SK-N-SH treated with all-trans-retinoic acid at 6 μM for 48 hours (cell line): ENCODE measurements at regions not wholly inside any gene's neighbourhood (a gene's known extent, or its start where the extent isn't known, plus 50 kb on each side); places are given as distances from the start of the nearest gene placed in this dataset.

ENCODE experiments used
- ARNTL ChIP-seq: fragments of 450-650 bp; formaldehyde crosslinking; IDR thresholded peaks from 2 replicates; pipeline ENCODE4 v1.5.0; 2020; ENCODE audit warnings: low read depth, mild to moderate bottlenecking, moderate library complexity, borderline replicate concordance
- CREB5 ChIP-seq: fragments of 250-450 bp; sonication (Bioruptor Pico); IDR thresholded peaks from 2 replicates; pipeline ENCODE4 v1.5.1; 2020; ENCODE audit warnings: low read depth, mild to moderate bottlenecking, moderate library complexity
- CSDC2 ChIP-seq: fragments of 250-450 bp; sonication (Bioruptor Pico); IDR thresholded peaks from 2 replicates; pipeline ENCODE4 v1.5.0; 2020; ENCODE audit warnings: mild to moderate bottlenecking, moderate library complexity
- GLIS3 ChIP-seq: fragments of 250-450 bp; sonication (Bioruptor Pico); IDR thresholded peaks from 2 replicates; pipeline ENCODE4 v1.5.0; 2020; ENCODE audit warnings: mild to moderate bottlenecking, moderate library complexity
- RARB ChIP-seq: fragments of 250-450 bp; sonication (Bioruptor Pico); IDR thresholded peaks from 2 replicates; pipeline ENCODE4 v1.8.0; 2021; ENCODE audit warnings: mild to moderate bottlenecking, moderate library complexity
- SNAI2 ChIP-seq: fragments of 250-450 bp; sonication (Bioruptor Pico); IDR thresholded peaks from 2 replicates; pipeline ENCODE4 v1.5.0; 2020; ENCODE audit warnings: mild to moderate bottlenecking, moderate library complexity
- TCF4 ChIP-seq: fragments of 250-450 bp; sonication (Bioruptor Pico); IDR thresholded peaks from 2 replicates; pipeline ENCODE4 v1.8.0; 2021; ENCODE audit warnings: mild to moderate bottlenecking, moderate library complexity, borderline replicate concordance
- TOX ChIP-seq: fragments of 250-450 bp; sonication (Bioruptor Pico); IDR thresholded peaks from 2 replicates; pipeline ENCODE4 v1.8.0; 2021; ENCODE audit warnings: mild to moderate bottlenecking, moderate library complexity, borderline replicate concordance
- TSHZ2 ChIP-seq: fragments of 250-450 bp; sonication (Bioruptor Pico); IDR thresholded peaks from 2 replicates; pipeline ENCODE4 v1.5.0; 2020; ENCODE audit warnings: mild to moderate bottlenecking, moderate library complexity
- ZFP30 ChIP-seq: fragments of 450-650 bp; formaldehyde crosslinking; IDR thresholded peaks from 2 replicates; pipeline ENCODE4 v1.5.0; 2022; ENCODE audit warnings: mild to moderate bottlenecking, moderate library complexity
- ZNF565 ChIP-seq: fragments of 450-650 bp; formaldehyde crosslinking; conservative IDR thresholded peaks from 2 replicates; pipeline ENCODE4 v1.5.0; 2020; ENCODE audit warnings: low read depth, mild to moderate bottlenecking, moderate library complexity
- ZNF8 ChIP-seq: fragments of 450-650 bp; formaldehyde crosslinking; IDR thresholded peaks from 2 replicates; pipeline ENCODE4 v1.5.0; 2020; ENCODE audit warnings: mild to moderate bottlenecking, moderate library complexity
- TF ChIP-seq, protein P1 (sequence below): fragments of 250-450 bp; sonication (Bioruptor Pico); IDR thresholded peaks from 2 replicates; pipeline ENCODE4 v1.8.0; 2021; ENCODE audit warnings: low read depth, mild to moderate bottlenecking, moderate library complexity, borderline replicate concordance
- TF ChIP-seq, protein P2 (sequence below): fragments of 250-450 bp; sonication (Bioruptor Pico); IDR thresholded peaks from 2 replicates; pipeline ENCODE4 v1.8.0; 2020; ENCODE audit warnings: mild to moderate bottlenecking, moderate library complexity, borderline replicate concordance

GRCh38 chr1:239897458-239897857 lies 194.2 kb upstream of the FMN2 start:
- TF ChIP-seq RARB (CRISPR knock-in tag) = no peak
- no peak for TF ChIP-seq ARNTL
- no peak for TF ChIP-seq ZFP30 (CRISPR knock-in tag)
- TF ChIP-seq ZNF565 = no peak
- TF ChIP-seq, protein P1, sequence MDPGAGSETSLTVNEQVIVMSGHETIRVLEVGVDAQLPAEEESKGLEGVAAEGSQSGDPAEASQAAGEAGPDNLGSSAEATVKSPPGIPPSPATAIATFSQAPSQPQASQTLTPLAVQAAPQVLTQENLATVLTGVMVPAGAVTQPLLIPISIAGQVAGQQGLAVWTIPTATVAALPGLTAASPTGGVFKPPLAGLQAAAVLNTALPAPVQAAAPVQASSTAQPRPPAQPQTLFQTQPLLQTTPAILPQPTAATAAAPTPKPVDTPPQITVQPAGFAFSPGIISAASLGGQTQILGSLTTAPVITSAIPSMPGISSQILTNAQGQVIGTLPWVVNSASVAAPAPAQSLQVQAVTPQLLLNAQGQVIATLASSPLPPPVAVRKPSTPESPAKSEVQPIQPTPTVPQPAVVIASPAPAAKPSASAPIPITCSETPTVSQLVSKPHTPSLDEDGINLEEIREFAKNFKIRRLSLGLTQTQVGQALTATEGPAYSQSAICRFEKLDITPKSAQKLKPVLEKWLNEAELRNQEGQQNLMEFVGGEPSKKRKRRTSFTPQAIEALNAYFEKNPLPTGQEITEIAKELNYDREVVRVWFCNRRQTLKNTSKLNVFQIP (CRISPR knock-in tag) = no peak
- TF ChIP-seq, protein P2, sequence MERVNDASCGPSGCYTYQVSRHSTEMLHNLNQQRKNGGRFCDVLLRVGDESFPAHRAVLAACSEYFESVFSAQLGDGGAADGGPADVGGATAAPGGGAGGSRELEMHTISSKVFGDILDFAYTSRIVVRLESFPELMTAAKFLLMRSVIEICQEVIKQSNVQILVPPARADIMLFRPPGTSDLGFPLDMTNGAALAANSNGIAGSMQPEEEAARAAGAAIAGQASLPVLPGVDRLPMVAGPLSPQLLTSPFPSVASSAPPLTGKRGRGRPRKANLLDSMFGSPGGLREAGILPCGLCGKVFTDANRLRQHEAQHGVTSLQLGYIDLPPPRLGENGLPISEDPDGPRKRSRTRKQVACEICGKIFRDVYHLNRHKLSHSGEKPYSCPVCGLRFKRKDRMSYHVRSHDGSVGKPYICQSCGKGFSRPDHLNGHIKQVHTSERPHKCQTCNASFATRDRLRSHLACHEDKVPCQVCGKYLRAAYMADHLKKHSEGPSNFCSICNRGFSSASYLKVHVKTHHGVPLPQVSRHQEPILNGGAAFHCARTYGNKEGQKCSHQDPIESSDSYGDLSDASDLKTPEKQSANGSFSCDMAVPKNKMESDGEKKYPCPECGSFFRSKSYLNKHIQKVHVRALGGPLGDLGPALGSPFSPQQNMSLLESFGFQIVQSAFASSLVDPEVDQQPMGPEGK (CRISPR knock-in tag) = no peak
- no peak for TF ChIP-seq ZNF8 (CRISPR knock-in tag)
- TF ChIP-seq SNAI2 (CRISPR knock-in tag) = no peak
- no peak for TF ChIP-seq CSDC2 (CRISPR knock-in tag)
- no peak for TF ChIP-seq TCF4 (CRISPR knock-in tag)
- no peak for TF ChIP-seq TSHZ2
- no peak for TF ChIP-seq TOX (CRISPR knock-in tag)
- TF ChIP-seq GLIS3 = no peak
- no peak for TF ChIP-seq CREB5
